Lower leg skin (tissue), 4 donors: ENCODE measurements at regions not wholly inside any gene's neighbourhood (a gene's known extent, or its start where the extent isn't known, plus 50 kb on each side); places are given as distances from the start of the nearest gene placed in this dataset.

ENCODE experiments used
- DNase-seq, 2 donors: peaks; one replicate each; pipeline ENCODE4 v3.0.0-alpha.2; 2019; ENCODE audit warnings: low spot score in 2 of 2
- H3K4me3 ChIP-seq: fragments of 200-600 bp; sonication (generic); 2 replicates; pipeline ENCODE4 v1.5.1; 2017; ENCODE audit warnings: mild to moderate bottlenecking, low read depth; ENCODE audit not compliant: poor library complexity, severe bottlenecking
- POLR2A ChIP-seq, 2 donors: fragments of 450-650 bp; IDR thresholded peaks; one replicate each; pipeline ENCODE4 v1.6.1; 2016 to 2017; ENCODE audit warnings: antibody characterized with exemption in 2 of 2, mild to moderate bottlenecking in 1 of 2, moderate library complexity in 1 of 2
- WGBS, 2 donors: methylation state at CpG; one replicate each; pipeline ENCODE4 v1.1.5; 2018; 5-methylcytosine and 5-hydroxymethylcytosine counted together
- intact Hi-C: fragments of 100-400 bp; cut with DNase I; formaldehyde crosslinking; loops from one replicate; pipeline ENCODE4 v1.15.0; 2023; ENCODE audit warnings: low total_unique reads
- TF ChIP-seq, protein P1 (sequence below), 3 donors: fragments of 450-650 bp; IDR thresholded peaks; one replicate each; pipeline ENCODE4 v1.5.1; 2016; ENCODE audit warnings: antibody characterized with exemption in 3 of 3, mild to moderate bottlenecking in 3 of 3, moderate library complexity in 2 of 3

DNA sequence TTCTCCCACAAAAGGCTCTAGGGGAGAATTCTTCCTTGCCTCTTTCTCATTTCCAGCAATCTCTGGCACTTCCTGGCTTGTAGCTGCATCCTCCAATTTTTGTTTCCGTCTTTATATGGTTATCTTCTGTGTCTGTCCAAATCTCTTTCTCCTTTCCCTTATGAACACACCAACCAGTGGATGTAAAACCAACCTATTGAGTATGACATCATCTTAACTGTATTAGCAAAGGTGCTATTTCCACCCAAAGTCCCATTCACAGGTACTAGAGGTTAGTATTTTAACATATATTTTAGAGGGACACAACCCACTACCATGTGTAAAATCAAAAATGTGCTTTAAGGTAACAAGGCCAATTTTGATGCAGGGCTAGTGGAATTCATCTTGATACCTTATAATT lies 129.0 kb downstream of the RAP2A start:
- no peak for DNase-seq
- H3K4me3 ChIP-seq: no peak overlapping the region
- WGBS, 2 donors: 77 to 81% methylated on average over 1 of the region's 1 CpG
- TF ChIP-seq POLR2A (IDR thresholded peaks at IDR 0.05): no peak
- TF ChIP-seq, protein P1, sequence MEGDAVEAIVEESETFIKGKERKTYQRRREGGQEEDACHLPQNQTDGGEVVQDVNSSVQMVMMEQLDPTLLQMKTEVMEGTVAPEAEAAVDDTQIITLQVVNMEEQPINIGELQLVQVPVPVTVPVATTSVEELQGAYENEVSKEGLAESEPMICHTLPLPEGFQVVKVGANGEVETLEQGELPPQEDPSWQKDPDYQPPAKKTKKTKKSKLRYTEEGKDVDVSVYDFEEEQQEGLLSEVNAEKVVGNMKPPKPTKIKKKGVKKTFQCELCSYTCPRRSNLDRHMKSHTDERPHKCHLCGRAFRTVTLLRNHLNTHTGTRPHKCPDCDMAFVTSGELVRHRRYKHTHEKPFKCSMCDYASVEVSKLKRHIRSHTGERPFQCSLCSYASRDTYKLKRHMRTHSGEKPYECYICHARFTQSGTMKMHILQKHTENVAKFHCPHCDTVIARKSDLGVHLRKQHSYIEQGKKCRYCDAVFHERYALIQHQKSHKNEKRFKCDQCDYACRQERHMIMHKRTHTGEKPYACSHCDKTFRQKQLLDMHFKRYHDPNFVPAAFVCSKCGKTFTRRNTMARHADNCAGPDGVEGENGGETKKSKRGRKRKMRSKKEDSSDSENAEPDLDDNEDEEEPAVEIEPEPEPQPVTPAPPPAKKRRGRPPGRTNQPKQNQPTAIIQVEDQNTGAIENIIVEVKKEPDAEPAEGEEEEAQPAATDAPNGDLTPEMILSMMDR (IDR thresholded peaks at IDR 0.05): no peak
- intact Hi-C loops: no loop called here

DNA sequence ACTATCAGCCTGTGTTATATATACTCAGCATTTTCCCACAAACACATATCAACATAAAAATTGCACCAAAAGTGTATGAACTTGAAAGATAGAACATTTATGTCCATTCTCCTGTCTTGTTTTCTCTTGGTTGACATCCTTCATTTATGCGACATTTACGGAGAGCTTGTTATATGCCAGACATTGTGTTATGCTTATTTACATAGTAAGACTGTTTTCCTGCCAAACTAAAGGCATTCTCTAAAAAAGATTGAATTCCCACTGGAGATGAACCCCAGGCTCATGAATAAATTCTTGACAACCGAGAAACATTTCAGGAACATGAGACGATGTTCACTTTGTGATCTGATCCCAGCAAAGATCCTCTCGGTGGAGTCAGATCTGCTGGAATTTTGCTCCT lies 131.0 kb downstream of the RAP2A start:
- DNase-seq: no peak
- 74 to 83% methylated on average over 5 of the region's 5 CpGs for WGBS, 2 donors
- TF ChIP-seq POLR2A (IDR thresholded peaks at IDR 0.05): no peak
- TF ChIP-seq, protein P1 (IDR thresholded peaks at IDR 0.05): no peak
- intact Hi-C loops: no loop called here
- H3K4me3 ChIP-seq: no peak overlapping the region

DNA sequence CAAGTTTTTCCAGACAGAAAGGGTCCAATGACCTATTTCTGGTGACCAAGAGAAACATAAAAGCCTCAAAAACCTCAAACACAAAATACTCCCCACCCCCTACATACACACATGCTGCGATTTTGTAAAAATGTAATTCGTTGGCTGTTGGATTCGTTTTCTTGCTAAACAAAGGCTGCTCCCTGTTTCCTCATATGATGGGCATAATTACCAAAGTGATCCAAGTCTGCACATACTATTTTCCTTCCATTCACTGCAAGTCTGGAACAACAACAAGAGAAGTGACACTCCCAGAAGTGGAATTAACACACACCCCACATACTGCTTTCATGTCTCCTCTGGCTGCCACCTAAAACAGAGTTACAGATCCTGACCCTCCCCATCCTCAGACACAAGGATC lies 131.9 kb downstream of the RAP2A start:
- TF ChIP-seq POLR2A (IDR thresholded peaks at IDR 0.05): no peak
- TF ChIP-seq, protein P1 (IDR thresholded peaks at IDR 0.05): no peak
- H3K4me3 ChIP-seq: no peak overlapping the region
- WGBS, 2 donors: 74 to 79% methylated on average over 3 of the region's 3 CpGs
- DNase-seq: no peak
- intact Hi-C loops: no loop called here

DNA sequence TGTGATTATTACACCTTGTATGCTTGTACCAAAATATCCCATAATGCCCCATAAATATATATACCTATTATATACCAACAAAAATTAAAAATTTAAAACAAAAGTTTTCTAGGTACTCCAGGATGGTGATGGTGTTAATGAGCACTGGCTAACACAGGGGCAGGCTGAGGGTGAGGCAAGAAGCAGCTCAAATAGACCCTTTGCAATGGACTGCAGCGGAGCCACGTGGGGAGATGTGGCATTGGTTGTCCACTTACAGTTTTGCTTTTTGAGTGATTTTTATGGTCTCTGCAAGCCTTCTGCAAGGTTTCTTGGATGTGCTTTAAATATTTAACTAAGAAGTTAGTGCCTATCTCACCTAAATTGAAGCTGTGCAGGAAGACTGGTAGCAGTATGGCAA lies 132.9 kb downstream of the RAP2A start:
- no peak for TF ChIP-seq POLR2A (IDR thresholded peaks at IDR 0.05)
- TF ChIP-seq, protein P1 (IDR thresholded peaks at IDR 0.05): no peak
- no peak for DNase-seq
- intact Hi-C loops: no loop called here
- WGBS, 2 donors: 96% methylated on average over 2 of the region's 2 CpGs
- no peak overlapping the region for H3K4me3 ChIP-seq

DNA sequence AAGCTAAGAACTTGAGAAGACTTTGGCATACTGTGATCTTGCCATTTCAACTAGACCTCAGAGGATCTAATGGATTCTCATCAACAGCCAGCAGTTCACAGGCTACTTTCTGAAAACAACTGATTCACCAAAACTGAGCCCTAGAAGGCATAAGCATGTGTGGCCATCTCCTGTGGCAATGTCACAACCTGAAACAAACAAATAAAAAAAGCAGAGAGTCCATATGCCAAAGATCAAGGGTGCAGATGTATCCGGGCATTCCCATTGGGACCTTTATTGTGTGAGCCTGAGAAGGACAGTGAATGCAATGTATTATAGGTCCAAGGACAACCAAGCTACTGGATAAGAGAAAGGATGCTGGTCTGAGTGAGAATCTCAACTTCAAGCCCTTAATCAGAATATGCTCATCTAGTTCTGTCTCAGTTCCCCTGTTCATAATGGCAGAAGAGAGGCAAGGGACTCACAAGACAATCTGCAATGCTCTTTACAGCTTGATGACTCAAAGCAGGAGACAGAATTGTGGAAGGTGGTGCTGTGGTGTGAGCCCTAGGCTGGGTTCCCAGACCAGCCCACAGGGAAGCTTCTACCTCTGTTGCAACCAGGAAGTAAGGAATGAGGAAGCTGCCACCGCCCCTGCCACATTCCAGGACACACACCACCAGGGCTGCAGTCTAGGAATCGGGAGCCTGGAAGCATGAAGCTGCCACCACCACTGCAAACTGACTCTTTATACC lies 133.7 kb downstream of the RAP2A start:
- 42 to 52% methylated on average over 3 of the region's 3 CpGs for WGBS, 2 donors
- intact Hi-C loops: no loop called here
- TF ChIP-seq POLR2A (IDR thresholded peaks at IDR 0.05): no peak
- TF ChIP-seq, protein P1 (IDR thresholded peaks at IDR 0.05): no peak
- no peak overlapping the region for H3K4me3 ChIP-seq
- DNase-seq: peak; percentile 32 to 86

DNA sequence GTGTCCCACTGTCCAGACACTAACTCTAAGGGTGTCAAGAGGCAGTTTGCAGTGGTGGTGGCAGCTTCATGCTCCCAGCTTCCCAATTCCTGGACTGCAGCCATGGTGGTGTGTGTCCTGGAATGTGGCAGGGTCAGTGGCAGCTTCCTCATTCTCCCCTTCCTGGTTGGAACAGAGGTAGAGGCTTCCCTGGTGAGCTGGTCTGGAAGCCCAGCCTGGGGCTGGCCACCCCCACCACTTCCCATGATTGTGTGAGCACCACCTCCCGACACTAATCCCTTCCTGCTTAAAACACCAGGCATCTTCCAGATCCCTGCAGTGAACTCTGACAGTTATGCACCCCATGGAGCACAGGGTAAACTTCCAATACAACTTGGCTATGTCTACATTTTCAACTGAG lies 134.9 kb downstream of the RAP2A start:
- intact Hi-C loops: no loop called here
- WGBS, 2 donors: 50 to 58% methylated on average over 1 of the region's 1 CpG
- H3K4me3 ChIP-seq: no peak overlapping the region
- no peak for TF ChIP-seq POLR2A (IDR thresholded peaks at IDR 0.05)
- TF ChIP-seq, protein P1 (IDR thresholded peaks at IDR 0.05): no peak
- DNase-seq: no peak
